Astrocyte (in vitro differentiated cells and primary cell): ENCODE measurements at regions not wholly inside any gene's neighbourhood (a gene's known extent, or its start where the extent isn't known, plus 50 kb on each side); places are given as distances from the start of the nearest gene placed in this dataset.

Experiments used
- DNase-seq: peaks from one replicate; pipeline ENCODE4 v3.0.0-alpha.2; 2010; ENCODE audit warnings: low read depth
- FAIRE-seq: peaks from 2 replicates; lab custom pipeline; 2011; peaks lifted over from hg19 to GRCh38; lab: Jason Lieb, UNC
- H2AFZ ChIP-seq: 2 replicates; pipeline ENCODE4 v1.6.0; 2012; ENCODE audit warnings: low read depth, low read length, inconsistent platforms
- H3K27ac ChIP-seq: 2 replicates; pipeline ENCODE4 v1.5.1; 2011; ENCODE audit warnings: low read depth, low read length, inconsistent platforms
- H3K27me3 ChIP-seq: 2 replicates; pipeline ENCODE4 v1.6.0; 2011; ENCODE audit warnings: low read length, inconsistent platforms; ENCODE audit not compliant: insufficient read depth
- H3K36me3 ChIP-seq: 2 replicates; pipeline ENCODE4 v1.5.1; 2011; ENCODE audit warnings: low read length, inconsistent platforms; ENCODE audit not compliant: insufficient read depth
- H3K4me1 ChIP-seq: 2 replicates; pipeline ENCODE4 v1.5.1; 2011; ENCODE audit warnings: low read length, inconsistent platforms; ENCODE audit not compliant: insufficient read depth
- H3K4me2 ChIP-seq: 2 replicates; pipeline ENCODE4 v1.6.0; 2012; ENCODE audit warnings: low read length, inconsistent platforms
- H3K4me3 ChIP-seq: 2 replicates; pipeline ENCODE4 v1.5.1; 2011; ENCODE audit warnings: low read depth, mild to moderate bottlenecking, low read length, inconsistent platforms; ENCODE audit not compliant: insufficient read depth
- H3K79me2 ChIP-seq: 2 replicates; pipeline ENCODE4 v1.6.0; 2012; ENCODE audit warnings: mild to moderate bottlenecking, low read length, inconsistent platforms; ENCODE audit not compliant: insufficient read depth
- H3K9ac ChIP-seq: 2 replicates; pipeline ENCODE4 v1.6.0; 2012; ENCODE audit warnings: mild to moderate bottlenecking, low read length, inconsistent platforms
- H3K9me3 ChIP-seq: 2 replicates; pipeline ENCODE4 v1.5.1; 2012; ENCODE audit warnings: low read depth, mild to moderate bottlenecking, low read length, inconsistent platforms; ENCODE audit not compliant: insufficient read depth
- H4K20me1 ChIP-seq: 2 replicates; pipeline ENCODE4 v1.6.0; 2012; ENCODE audit warnings: low read length, inconsistent platforms; ENCODE audit not compliant: insufficient read depth
- H3K27ac Mint-ChIP-seq: one replicate; pipeline ENCODE4 v1.8.0; 2021; ENCODE audit warnings: mild to moderate bottlenecking, mixed read lengths; ENCODE audit not compliant: unreplicated experiment
- H3K27me3 Mint-ChIP-seq: one replicate; pipeline ENCODE4 v1.8.0; 2021; ENCODE audit warnings: low read depth, mixed read lengths; ENCODE audit not compliant: unreplicated experiment
- H3K36me3 Mint-ChIP-seq: one replicate; pipeline ENCODE4 v1.8.0; 2021; ENCODE audit warnings: low read depth, mixed read lengths; ENCODE audit not compliant: unreplicated experiment
- H3K4me1 Mint-ChIP-seq: one replicate; pipeline ENCODE4 v1.8.0; 2021; ENCODE audit warnings: low read depth, mixed read lengths; ENCODE audit not compliant: unreplicated experiment
- H3K4me3 Mint-ChIP-seq: one replicate; pipeline ENCODE4 v1.8.0; 2021; ENCODE audit warnings: mild to moderate bottlenecking, moderate library complexity, mixed read lengths; ENCODE audit not compliant: unreplicated experiment
- H3K9me3 Mint-ChIP-seq: one replicate; pipeline ENCODE4 v1.8.0; 2021; ENCODE audit warnings: mild to moderate bottlenecking, mixed read lengths; ENCODE audit not compliant: unreplicated experiment
- CTCF ChIP-seq: IDR thresholded peaks from 2 replicates; pipeline ENCODE4 v1.5.1; 2011; ENCODE audit warnings: low read depth, mild to moderate bottlenecking, inconsistent platforms, low read length, moderate library complexity; ENCODE audit not compliant: insufficient read depth
- EZH2 ChIP-seq: IDR thresholded peaks from 2 replicates; pipeline ENCODE4 v1.6.1; 2012; ENCODE audit warnings: mild to moderate bottlenecking, low read length, inconsistent platforms; ENCODE audit not compliant: insufficient read depth

GRCh38 chr5:166532456-166533220 is 1758.8 kb upstream of the WWC1 start:
- Histone ChIP-seq H3K4me1 (no peaks in the 10 kb centered on the region), H3K27me3 (no peaks in the 10 kb centered on the region), H4K20me1 (no peaks in the 10 kb centered on the region), H3K79me2 (no peaks in the 10 kb centered on the region), H2AFZ (no peak overlapping the region), H3K27ac (no peak overlapping the region), H3K36me3 (no peaks in the 10 kb centered on the region), H3K4me3 (no peak overlapping the region), H3K9me3 (no peaks in the 10 kb centered on the region), H3K9ac (no peak overlapping the region), H3K4me2 (no peak overlapping the region)
- no peaks in the 10 kb centered on the region for H3K27me3 Mint-ChIP-seq
- no peaks in the 10 kb centered on the region for H3K4me1 Mint-ChIP-seq
- TF ChIP-seq CTCF (no peak), EZH2 (no peak)
- DNase-seq, result no peak
- no peak overlapping the region for H3K4me3 Mint-ChIP-seq
- H3K27ac Mint-ChIP-seq, result no peak overlapping the region
- no peak for FAIRE-seq
- no peaks in the 10 kb centered on the region for H3K9me3 Mint-ChIP-seq
- no peaks in the 10 kb centered on the region for H3K36me3 Mint-ChIP-seq

GRCh38 chr5:166535641-166536040 is 1755.8 kb upstream of the WWC1 start:
- Mint-ChIP-seq H3K4me3 (no peak overlapping the region), H3K27me3 (no peaks in the 10 kb centered on the region), H3K9me3 (no peaks in the 10 kb centered on the region), H3K36me3 (no peaks in the 10 kb centered on the region), H3K27ac (no peak overlapping the region), H3K4me1 (no peaks in the 10 kb centered on the region)
- FAIRE-seq, result no peak
- no peaks in the 10 kb centered on the region for H4K20me1 ChIP-seq
- TF ChIP-seq EZH2, result no peak
- no peak for TF ChIP-seq CTCF
- no peak overlapping the region for H3K4me3 ChIP-seq
- no peaks in the 10 kb centered on the region for H3K9me3 ChIP-seq
- H3K27me3 ChIP-seq, result no peaks in the 10 kb centered on the region
- no peaks in the 10 kb centered on the region for H3K79me2 ChIP-seq
- no peak overlapping the region for H3K9ac ChIP-seq
- H3K4me2 ChIP-seq, result no peak overlapping the region
- H3K27ac ChIP-seq, result no peak overlapping the region
- no peaks in the 10 kb centered on the region for H3K36me3 ChIP-seq
- DNase-seq, result no peak
- no peaks in the 10 kb centered on the region for H3K4me1 ChIP-seq
- H2AFZ ChIP-seq, result no peak overlapping the region

- Mint-ChIP-seq H3K4me1 (no peaks in the 10 kb centered on the region), H3K27me3 (no peaks in the 10 kb centered on the region), H3K36me3 (no peaks in the 10 kb centered on the region), H3K27ac (no peak overlapping the region), H3K9me3 (no peaks in the 10 kb centered on the region), H3K4me3 (no peak overlapping the region)
- Histone ChIP-seq H3K27me3 (no peaks in the 10 kb centered on the region), H3K4me1 (no peaks in the 10 kb centered on the region), H2AFZ (no peak overlapping the region), H3K36me3 (no peaks in the 10 kb centered on the region), H3K4me3 (no peak overlapping the region), H3K4me2 (no peak overlapping the region), H3K79me2 (no peaks in the 10 kb centered on the region), H3K9me3 (no peaks in the 10 kb centered on the region), H3K27ac (no peak overlapping the region), H4K20me1 (no peaks in the 10 kb centered on the region), H3K9ac (no peak overlapping the region)
- DNase-seq (no peak), FAIRE-seq (no peak)
- TF ChIP-seq EZH2, result no peak
- no peak for TF ChIP-seq CTCF
Measured at GRCh38 chr5:166540156-166540555, 1751.3 kb upstream of the WWC1 start.
